AML-193 (cell line): ENCODE measurements at regions not wholly inside any gene's neighbourhood (a gene's known extent, or its start where the extent isn't known, plus 50 kb on each side); places are given as distances from the start of the nearest gene placed in this dataset.
"Not testable (repeated sequence)": the region's sequence is repeated elsewhere in the genome, so short reads cannot be mapped to it uniquely, and the experiment has no call there.

Experiments
- DNase-seq, 2 experiments: peaks; one replicate each; lab custom pipeline; 2025; lab: John Stamatoyannopoulos, UW

GRCh38 chr4:28388471-28388870 lies 1527.8 kb downstream of the STIM2 start:
- DNase-seq = no peak

- DNase-seq = no peak
Observed at GRCh38 chr4:28391877-28392276, 1531.2 kb downstream of the STIM2 start.

- no peak for DNase-seq
Observed at GRCh38 chr4:28402751-28403150, 1542.1 kb downstream of the STIM2 start.

- no peak for DNase-seq
Observed at GRCh38 chr4:28421221-28421620, 1560.6 kb downstream of the STIM2 start.

GRCh38 chr4:28426251-28426650 lies 1565.6 kb downstream of the STIM2 start:
- no peak for DNase-seq

GRCh38 chr4:28427306-28428085 lies 1566.9 kb downstream of the STIM2 start:
- DNase-seq = no peak

GRCh38 chr4:28432348-28433025 lies 1571.8 kb downstream of the STIM2 start:
- no peak for DNase-seq

GRCh38 chr4:28435314-28435713 lies 1574.7 kb downstream of the STIM2 start:
- no peak for DNase-seq

GRCh38 chr4:28436191-28437080 lies 1575.8 kb downstream of the STIM2 start:
- DNase-seq = no peak

- DNase-seq = no peak
Observed at GRCh38 chr4:28443371-28443770, 1582.7 kb downstream of the STIM2 start.

GRCh38 chr4:28443801-28444412 lies 1583.3 kb downstream of the STIM2 start:
- no peak for DNase-seq

GRCh38 chr4:28444886-28445496 lies 1584.3 kb downstream of the STIM2 start:
- no peak for DNase-seq

- no peak for DNase-seq
Observed at GRCh38 chr4:28449085-28449484, 1588.4 kb downstream of the STIM2 start.

GRCh38 chr4:28451346-28451745 lies 1590.7 kb downstream of the STIM2 start:
- no peak for DNase-seq

GRCh38 chr4:28462766-28463700 lies 1602.4 kb downstream of the STIM2 start:
- no peak for DNase-seq

GRCh38 chr4:28464823-28465222 lies 1604.2 kb downstream of the STIM2 start:
- no peak for DNase-seq

- not testable (repeated sequence) for DNase-seq
Observed at GRCh38 chr4:28466886-28467285, 1606.2 kb downstream of the STIM2 start.

- DNase-seq = no peak
Observed at GRCh38 chr4:28469387-28469786, 1608.7 kb downstream of the STIM2 start.

GRCh38 chr4:28469886-28470285 lies 1609.2 kb downstream of the STIM2 start:
- no peak for DNase-seq

- DNase-seq = no peak
Observed at GRCh38 chr4:28475381-28475780, 1614.7 kb downstream of the STIM2 start.

GRCh38 chr4:28479666-28480065 lies 1619.0 kb downstream of the STIM2 start:
- no peak for DNase-seq
